ENCODE measurements at regions not wholly inside any gene's neighbourhood (a gene's known extent, or its start where the extent isn't known, plus 50 kb on each side); places are given as distances from the start of the nearest gene placed in this dataset.

DNA sequence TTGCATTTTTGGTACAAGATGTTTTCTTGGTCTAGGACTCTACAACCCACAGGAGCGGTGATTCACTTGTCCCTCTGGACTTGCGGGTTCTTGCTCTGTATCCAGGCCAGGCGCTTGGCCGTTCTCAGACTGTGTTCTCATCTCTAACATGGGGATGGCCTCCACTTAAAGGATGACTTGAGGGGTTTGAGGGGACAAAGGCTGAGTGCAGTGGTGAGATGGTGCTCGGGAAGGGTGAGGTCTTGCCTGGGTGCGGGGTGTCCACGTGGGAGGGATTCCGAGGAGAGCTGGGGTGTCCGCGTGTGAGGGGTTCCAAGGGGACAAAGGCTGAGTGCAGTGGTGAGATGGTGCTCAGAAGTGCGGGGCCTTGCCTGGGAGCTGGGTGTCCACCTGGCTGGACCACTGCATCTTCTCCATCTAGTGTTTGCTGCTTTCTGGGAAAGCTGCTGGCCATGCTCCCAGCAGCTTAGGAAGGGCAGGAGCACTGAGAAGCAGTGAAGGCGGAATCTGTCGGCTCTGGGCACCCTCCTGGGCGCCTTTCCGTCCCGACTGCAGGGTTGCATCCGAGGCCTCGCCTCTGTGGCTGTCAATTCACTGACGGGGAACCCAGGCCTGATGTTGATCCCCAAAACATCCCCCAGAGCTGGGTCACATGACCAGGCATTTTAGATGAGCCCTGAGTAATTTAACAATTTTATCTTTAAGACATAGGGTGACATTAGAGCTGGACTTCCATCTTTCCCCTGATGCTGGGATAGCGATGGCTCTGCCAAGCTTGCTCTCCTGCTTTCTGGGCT lies 280.5 kb upstream of the IRX4 start:
- no peak for DNase-seq

DNA sequence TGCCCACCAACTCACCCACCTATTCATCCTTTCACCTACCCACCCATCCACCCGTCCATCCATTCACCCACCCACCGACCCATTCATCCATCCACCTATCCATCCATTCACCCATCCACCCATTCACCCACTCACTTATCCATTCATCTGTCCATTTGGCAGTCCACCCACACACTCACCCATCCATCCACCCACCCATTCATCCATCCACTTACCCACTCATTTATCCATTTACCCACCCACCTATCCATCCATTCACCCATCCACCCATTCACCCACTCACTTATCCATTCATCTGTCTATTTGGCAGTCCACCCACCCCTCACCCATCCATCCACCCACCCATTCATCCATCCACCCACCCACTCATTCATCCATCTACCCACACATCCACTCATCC lies 278.1 kb upstream of the IRX4 start:
- DNase-seq, result no peak

DNA sequence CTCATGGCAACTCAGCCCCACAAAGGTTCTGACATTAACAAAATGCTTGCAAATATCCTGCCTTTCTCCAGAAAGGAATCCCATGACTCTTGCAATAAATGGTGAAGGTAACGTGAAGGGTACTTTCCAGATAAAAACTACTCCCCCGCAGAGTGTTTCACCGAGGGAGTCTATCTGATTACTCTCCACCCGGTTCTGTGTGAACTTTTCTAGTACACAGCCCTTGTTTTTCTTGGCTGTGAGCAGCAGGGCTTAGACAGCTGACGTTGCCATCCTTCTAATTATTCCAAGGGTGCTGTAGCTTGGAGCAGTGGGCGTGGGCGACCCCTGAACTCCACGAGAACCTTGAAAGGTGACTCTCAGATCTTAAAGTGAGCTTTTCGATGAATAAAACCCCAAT lies 276.0 kb upstream of the IRX4 start:
- no peak for DNase-seq

DNA sequence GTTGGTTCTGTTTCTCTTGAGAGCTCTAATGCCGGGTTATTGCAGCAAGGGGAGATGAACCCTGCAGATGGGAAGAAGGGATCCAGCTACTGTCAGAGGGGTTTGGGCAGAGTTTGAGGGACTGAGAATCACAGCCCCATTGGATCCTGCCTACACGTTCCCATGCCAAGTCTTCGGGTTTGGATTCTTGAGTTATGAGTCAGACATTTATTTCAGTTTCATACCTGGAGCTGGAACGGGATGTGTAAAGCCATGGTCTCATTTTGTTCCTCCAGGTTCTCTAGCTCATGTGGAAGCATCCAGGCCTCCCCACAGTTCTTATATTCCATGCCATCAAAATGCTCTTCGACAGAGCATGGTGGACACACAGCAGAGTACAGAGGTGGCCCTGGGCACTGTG lies 275.4 kb upstream of the IRX4 start:
- DNase-seq, result no peak

DNA sequence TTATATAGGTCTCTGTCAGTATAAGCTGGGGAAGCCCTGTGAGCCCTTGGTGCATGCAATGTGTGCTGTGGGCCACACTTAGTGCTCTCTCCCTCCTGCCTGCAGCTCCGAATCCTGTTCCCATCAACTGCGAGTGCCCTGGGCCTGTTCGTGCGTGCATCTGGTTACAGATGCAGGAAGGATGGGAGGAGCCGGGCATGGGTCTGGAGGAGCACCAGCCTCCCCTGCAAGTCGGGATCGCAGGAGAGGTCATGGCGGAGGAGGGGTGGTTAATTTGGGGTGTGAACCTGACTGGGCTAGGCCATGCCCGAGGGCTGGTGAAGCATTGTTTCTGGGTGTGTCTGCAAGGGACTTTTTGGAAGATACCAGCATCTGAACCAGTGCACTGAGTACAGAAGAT lies 274.6 kb upstream of the IRX4 start:
- DNase-seq, result no peak

DNA sequence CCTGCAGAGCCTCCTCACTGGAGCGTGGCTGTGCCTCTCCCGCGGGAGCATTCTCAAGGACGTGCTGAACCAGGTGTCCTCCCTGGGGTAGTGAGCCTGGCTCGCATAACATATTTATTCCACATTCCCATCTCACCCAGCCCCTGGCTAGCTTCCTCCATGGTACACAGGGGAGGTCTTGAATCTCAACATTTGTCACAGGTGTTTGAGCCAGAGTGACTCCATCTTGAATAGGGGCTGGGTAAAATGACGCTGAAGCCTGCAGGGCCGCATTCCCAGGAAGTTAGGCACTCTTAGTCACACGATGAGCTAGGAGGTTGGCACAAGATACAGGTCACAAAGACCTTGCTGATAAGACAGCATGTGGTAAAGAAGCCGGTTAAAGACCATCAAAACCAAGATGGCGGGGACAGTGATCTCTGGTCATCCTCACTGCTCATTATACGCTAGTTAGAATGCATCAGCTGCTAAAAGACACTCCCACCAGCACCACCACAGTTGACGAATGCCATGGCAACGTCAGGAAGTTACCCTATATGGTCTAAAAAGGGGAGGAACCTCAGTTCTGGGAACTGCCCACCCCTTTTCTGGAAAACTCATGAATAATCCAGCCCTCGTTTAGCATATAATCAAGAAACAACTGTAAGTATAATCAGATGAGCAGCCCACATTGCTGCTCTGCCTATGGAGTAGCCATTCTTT lies 273.8 kb upstream of the IRX4 start:
- no peak for DNase-seq

DNA sequence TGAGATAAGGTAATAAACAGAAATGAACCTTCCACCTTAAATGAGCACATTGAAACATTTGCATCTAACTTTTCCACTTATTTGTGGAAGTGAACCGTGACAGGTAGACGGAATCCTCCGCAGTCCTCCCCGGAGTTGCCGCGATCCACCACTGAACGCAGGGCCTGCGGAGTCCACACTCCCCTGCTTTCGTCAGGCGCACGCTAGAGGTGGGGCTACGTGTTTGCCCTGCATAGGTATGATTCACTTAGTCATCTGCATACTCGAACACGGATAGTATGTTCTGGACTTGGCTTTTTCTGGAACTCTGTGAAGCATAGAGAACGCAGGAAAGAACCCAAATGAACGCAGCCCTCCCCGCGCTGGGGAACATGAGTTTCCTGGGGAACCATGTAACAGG lies 272.8 kb upstream of the IRX4 start:
- DNase-seq, result no peak

DNA sequence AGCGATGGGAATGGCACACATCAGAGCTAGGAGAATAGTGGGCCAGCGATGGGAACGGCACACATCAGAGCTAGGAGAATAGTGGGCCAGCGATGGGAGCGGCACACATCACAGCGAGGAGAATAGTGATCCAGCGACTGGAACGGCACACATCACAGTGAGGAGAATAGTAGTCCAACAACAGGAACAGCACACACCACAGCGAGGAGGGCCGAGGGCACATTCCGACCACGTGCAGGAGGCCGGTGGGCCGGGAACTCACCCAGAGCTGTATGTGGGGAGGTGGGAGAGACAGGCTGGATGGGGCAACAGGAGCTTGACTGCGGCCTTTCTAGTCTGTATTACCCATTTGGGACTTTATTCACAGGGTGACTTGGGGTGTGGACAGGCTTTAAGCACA lies 271.1 kb upstream of the IRX4 start:
- DNase-seq, result no peak

DNA sequence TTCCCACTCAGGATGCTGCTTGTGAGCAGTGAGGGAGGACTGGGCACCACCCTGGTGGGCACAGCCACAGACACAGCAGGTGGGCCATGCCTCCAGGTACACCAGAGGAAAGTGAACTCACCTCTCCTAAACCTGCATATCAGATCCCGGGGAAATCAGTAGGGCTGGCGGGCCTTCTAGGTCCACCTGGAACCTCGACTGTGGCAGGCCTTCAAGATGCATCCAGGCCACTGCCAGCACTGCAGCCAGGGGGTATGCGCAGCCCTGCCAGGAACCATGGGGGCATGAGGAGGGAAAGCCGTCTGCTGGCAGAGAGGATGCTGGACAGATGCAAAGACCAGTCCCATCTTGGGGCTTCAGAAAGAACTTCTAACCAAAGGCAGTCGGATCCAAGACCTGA lies 270.6 kb upstream of the IRX4 start:
- DNase-seq, result no peak

DNA sequence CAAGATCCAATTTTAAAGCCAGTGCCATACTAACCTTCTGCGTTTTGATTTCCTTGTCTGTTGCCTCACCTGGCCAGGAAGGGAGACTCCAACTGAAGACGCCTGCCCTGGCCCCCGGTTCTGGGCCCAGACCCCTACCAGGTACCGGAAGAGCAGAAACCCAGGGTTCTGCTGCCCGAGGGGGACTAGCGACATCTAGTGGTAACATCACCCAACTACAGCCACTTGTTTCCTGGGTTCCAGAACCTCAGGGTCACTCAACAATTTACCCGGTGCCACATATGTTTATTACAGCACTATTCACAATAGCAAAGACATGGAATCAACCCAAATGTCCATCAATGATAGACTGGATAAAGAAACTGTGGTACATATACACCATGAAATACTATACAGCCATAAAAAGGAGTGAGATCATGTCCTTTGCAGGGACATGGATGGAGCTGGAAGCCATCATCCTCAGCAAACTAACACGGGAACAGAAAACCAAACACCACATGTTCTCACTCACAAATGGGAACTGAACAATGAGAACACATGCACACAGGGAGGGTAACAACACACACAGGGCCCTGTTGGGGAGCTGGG lies 268.7 kb upstream of the IRX4 start:
- peak in 1 of 2 donors; percentile 19 for DNase-seq

DNA sequence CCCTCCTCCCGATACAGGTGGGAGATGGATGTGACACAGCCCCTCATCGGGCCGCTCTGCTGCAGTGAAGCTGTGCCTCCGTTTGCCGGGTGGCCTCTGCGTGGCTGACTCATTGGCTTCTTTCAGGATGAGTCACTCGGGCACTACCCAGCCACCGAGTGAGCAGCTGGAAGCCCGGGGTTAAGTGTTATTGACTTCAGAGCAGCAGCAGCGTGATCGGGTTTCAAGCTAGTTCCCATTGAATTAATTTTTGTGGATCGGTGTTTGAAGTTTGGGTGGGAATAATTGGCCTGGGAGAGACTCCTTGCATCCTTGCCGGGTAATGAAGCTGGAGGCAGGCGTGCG lies 266.4 kb upstream of the IRX4 start:
- no peak for DNase-seq

DNA sequence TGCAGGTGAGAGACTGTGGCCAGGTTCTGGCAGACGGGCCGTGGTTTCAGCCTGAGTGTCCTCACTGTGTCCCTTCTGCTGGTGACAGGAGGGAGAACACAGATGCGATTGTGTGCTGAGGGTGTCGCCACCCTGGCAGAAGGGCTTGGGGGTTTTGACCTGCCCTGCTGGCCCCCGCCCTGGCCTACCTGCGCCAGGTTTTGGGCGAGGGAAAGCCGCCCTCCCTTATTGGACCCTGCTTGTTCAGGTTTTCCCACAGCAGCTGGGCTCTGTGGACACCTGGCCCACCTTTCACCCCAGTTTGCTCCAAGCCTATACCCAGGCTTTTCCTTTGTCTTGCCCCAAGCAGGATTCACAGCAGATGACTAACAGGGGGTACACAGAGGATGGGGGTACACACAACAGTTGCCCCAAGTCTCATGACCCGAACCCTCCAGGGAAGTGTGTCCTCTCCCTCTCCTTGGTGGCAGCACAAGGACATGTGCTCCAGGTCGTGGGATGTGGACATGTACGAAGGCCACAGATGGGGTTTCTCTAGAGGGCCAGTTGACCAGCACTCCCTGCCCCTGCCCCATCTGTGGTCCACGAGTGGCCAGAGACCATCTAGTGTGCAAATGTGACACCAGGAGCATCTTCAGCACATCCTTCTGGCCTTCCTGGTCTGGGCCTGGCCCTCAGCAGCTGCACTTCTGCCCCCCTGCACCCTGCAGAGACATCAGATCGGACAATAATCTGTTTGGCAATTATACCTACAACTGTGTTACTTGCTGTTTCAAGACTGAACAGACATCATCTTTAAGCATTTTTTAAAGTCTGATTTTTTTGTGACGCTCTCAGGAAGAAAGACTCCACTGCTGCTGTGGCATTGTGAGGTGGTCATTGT lies 265.8 kb upstream of the IRX4 start:
- DNase-seq, result no peak

DNA sequence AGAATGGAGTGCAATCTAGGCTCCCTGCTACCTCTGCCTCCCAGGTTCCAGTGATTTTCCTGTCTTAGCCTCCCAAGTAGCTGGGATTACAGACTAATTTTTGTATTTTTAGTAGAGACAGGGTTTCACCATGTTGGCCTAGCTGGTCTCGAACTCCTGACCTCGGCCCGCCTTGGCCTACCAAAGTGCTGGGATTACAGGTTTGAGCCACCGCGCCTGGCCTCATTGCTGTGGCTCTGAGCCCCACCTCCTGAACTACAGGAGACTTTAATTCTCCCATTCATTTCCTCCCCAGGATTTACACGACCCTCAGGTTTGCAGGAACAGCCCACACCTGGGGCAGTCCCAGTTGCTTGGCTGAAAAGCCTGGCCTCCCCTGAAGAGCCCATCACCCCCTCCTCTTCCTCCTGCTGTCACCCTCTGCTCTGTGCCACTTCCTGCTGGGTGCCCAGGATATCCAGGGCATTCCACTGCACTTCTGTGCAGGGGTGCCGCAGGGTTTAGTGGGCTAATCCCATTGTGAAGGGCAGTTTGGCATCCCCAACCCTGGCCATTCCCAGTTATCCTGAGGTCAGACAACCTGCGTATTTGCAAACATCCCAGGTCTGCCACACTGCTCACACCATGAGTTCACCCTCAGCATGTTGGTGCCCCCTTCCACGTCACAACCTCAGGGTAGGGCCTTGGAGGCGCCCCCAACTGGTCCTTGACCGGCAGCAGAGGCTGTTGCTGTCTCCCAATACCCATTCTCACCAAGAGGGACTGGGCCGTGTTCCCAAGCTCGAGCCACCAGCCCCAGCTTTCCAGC lies 265.0 kb upstream of the IRX4 start:
- no peak for DNase-seq

DNA sequence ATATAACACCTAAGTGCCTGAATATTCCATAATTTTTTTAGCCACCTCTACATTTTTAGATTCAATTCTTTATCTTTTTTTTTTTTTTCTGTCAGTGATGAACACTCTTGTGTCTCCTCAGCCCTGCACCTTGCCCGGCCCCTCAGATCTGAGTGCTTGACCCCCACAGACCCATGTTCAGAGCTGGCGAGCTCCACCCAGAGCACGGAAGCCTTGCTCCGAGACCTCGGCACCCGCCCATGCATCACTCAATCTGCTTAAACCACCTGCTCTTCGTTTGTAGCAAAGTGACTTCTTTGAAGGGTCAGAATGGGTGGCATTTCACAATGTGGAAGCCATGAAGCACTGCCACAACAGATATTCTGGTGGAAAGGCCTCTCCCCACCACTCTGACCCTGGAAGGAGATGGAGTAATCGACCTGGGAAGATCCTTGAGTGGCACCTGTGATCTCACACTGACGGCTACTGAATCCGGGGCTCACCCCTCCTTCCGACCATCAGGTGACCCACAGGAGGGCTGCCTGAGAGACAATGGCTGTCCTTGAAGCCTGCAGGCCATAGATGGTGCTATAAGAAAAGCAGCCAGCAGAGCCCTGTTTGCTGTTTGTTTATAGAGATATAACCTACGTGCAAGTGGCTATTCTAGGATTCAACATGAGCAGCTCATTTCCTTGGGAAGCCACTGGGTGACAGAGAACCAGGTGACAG lies 261.1 kb upstream of the IRX4 start:
- DNase-seq, result no peak

DNA sequence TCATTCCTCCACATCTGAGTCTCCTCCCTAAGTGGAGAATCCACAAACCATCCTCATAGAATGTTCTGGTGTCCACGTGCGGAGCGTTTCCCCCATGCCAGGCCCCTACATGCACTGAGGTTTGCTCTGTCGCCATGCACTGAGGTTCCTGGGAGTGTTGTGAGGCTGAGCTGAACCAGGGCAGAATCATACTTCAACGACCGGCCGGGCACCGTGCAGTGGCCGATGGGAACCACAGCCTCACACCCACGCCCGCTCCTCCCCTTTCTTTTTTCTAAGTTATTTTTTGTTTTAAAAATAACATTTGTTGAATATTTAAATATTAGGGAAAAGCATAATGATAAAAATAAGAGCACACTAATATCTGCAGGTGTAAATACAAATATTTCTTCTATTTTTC lies 260.4 kb upstream of the IRX4 start:
- no peak for DNase-seq

DNA sequence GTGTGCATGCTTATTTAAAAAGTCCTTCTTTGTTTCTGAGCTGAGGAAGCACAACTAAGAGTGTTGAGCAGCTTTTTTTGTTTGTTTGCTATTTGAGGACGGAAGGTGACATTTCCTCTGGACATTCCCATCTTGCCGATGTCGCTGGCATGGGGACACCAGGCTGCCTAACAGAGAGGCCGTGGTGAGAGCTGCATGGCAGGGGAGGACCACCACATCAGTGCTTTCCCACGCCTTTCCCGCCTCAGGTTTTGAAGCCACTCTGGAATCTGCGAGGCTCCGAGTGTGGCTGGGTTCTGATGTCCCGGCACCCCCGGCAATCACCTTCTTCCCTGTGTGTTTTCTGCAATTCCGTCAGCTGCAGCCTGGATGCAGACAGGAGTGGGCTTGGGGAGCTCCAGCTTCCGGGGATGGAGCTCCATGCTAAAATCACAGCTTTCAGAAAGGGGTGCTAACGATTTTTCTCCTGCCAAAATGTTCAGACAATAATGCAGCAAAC lies 259.8 kb upstream of the IRX4 start:
- DNase-seq, result no peak

DNA sequence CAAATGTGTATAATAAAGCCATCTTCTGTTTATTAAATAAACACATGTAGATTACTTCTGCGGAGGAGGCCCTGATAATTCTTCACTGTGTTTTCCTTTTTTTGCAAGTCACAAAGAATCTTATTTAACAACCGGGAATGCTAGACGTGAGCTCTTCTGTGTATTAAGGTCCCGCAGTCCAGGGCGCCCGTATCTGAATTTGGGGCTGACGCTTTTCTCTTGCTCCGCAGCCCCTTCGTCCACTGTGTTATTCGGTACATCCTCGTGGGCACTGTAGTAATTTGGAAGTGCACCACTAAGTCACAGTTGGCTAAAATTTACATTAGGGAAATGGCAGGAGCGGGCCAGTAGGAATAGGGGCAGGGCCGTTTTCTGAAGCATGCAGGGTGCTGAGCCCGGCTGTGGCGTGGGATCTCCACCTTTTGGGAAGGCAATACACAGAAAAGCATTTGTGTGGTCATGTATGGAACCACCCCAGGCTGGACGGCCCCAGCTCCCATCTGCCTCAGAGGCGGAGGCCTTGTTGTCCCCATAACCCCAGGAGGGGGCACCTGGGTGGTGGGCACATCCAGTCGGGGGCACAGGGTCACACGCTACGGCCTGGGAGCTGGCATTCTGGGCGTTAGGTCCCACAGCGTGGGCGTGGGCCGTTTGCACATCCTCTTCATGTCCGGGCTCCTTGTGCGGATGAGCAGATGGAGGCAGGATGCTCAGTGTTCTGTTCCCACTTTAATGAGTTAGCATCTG lies 258.7 kb upstream of the IRX4 start:
- DNase-seq, result no peak

DNA sequence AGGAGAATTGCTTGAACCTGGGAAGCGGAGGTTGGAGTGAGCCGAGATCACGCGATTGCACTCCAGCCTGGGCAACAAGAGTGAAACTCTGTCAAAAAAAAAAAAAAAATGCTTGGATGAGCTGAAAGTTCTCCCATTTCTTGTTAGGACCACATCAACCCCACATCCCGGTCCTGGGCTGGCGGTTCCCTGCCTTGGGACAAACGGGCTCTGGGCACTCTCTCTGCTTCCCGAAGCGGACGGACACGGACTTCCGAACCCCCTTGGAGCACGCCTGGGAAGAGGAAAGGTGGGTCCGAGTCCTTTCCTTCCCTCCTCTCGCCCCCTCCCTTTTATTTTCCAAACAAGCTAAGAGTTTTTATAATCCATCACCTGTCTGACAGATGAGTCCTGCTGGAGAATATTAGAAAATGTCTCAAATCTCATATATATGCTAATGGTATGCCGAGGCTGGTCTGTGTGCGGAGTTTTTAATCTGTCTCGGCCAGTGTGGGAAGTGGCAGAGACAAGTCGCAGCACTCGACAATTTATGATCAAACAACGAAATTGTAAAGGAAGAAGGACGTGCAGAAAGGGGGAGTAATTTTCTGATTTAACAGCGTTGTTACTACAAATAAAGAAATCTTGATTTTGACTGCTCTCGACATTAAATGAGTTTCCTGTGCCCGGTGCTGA lies 257.9 kb upstream of the IRX4 start:
- no peak for DNase-seq

DNA sequence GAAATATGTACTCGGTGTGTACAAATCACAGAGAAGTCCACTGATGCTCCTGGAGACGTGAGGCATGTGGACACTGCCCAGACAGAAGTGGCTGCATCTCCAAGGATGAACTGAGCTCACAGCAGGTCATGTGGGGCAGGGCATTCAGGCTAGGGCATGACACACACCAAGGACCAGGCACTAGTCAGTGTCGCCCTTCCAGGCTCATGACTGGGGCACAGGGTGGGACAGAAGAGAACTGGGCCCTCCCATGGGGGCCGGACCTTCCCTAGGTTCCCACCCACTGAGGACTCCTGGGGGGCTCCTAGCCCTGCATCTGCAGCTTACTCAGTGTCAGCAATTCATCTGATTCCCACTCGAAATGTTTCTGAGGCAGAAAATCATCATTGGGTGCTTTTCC lies 256.8 kb upstream of the IRX4 start:
- DNase-seq, result no peak

DNA sequence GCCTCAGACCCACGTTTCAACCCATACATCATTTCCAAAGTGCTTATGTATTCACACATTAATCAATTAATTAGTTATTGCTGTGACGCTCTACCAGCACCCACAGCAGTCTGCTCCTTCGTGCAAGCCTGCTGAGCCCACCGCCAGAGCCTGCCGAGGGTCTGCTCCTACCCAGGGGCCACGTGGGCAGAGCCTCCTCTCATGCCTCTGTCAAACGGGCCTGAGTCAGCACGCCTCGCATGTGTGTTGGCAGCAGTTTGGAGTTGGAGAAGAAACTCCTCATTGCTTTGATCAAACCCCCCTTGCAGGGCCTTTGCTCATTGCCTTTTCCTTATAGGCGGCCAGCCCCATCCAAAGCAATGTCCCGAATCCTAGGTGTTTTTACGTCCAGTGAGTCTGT lies 256.2 kb upstream of the IRX4 start:
- no peak for DNase-seq

Measured in inflammatory macrophage treated with lipopolysaccharide for 1 hour (primary cell).